Lung (tissue), 11 donors: ENCODE measurements at regions not wholly inside any gene's neighbourhood (a gene's known extent, or its start where the extent isn't known, plus 50 kb on each side); places are given as distances from the start of the nearest gene placed in this dataset.
A peak's percentile ranks its signal among the peaks of the same experiment; 100 is the strongest.

Source experiments
- ATAC-seq: fragments of 200-7000 bp; cut with Tn5 transposase; one replicate; pipeline ENCODE4 v1.9.1; 2020; ENCODE audit warnings: moderate number of reproducible peaks; ENCODE audit not compliant: insufficient read depth, low FRiP score
- DNase-seq, 3 donors: peaks; one replicate each; pipeline ENCODE4 v3.0.0-alpha.2; 2013 to 2017
- H3K27ac ChIP-seq, 2 donors: one replicate each; pipeline ENCODE4 v1.5.1; 2013; ENCODE audit warnings: mild to moderate bottlenecking in 2 of 2, moderate library complexity in 2 of 2, control low read depth in 1 of 2, inconsistent platforms in 1 of 2, low read depth in 1 of 2, low read length in 1 of 2
- H3K27me3 ChIP-seq, 3 donors: one replicate each; pipeline ENCODE4 v1.5.1; 2013; ENCODE audit warnings: low read length in 2 of 3; ENCODE audit not compliant: control insufficient read depth in 3 of 3, insufficient read depth in 3 of 3
- H3K36me3 ChIP-seq, 4 donors: one replicate each; pipeline ENCODE4 v1.5.1; 2013; ENCODE audit warnings: low read length in 4 of 4, mild to moderate bottlenecking in 1 of 4, moderate library complexity in 1 of 4; ENCODE audit not compliant: control insufficient read depth in 4 of 4, insufficient read depth in 4 of 4
- H3K4me1 ChIP-seq, 5 donors: one replicate each; pipeline ENCODE4 v1.5.1; 2013; ENCODE audit warnings: low read length in 5 of 5, mild to moderate bottlenecking in 2 of 5, moderate library complexity in 1 of 5; ENCODE audit not compliant: control insufficient read depth in 5 of 5, insufficient read depth in 5 of 5
- H3K4me3 ChIP-seq: one replicate; pipeline ENCODE4 v1.5.1; 2013; ENCODE audit warnings: mild to moderate bottlenecking, control low read depth, moderate library complexity
- H3K9ac ChIP-seq, 2 donors: one replicate each; pipeline ENCODE4 v1.5.1; 2013; ENCODE audit warnings: low read length in 2 of 2, control low read depth in 1 of 2; ENCODE audit not compliant: insufficient read depth in 1 of 2
- H3K9me3 ChIP-seq, 4 donors: one replicate each; pipeline ENCODE4 v1.5.1; 2013; ENCODE audit warnings: low read length in 3 of 4, mild to moderate bottlenecking in 1 of 4, moderate library complexity in 1 of 4; ENCODE audit not compliant: control insufficient read depth in 4 of 4, insufficient read depth in 3 of 4
- CTCF ChIP-seq: IDR thresholded peaks from 2 replicates; pipeline ENCODE4 v1.5.1; 2012; ENCODE audit warnings: mild to moderate bottlenecking; ENCODE audit errors: control extremely low read depth, extremely low read depth
- WGBS, 2 donors: extraction: QIAGEN DNeasy Blood & Tissue Kit; methylation state at CpG; one replicate each; pipeline ENCODE4 v1.1.7; 2013; 5-methylcytosine and 5-hydroxymethylcytosine counted together
- donor health status: control.
- donor health status: control.
- donor health status: Bipolar disorder and iron deficiency.
- donor health status: healthy.
- donor health status: DM: yes; HTN: yes; CAD: no.

- WGBS, 2 donors = 88% methylated on average over 2 of the region's 2 CpGs
- no peak for TF ChIP-seq CTCF
Observed at GRCh38 chr4:148737061-148737770, 295.0 kb upstream of the NR3C2 start.

GRCh38 chr4:148735432-148736155, 293.4 kb upstream of the NR3C2 start:
- H3K27ac ChIP-seq = no peak overlapping the region
- ATAC-seq (no peak), DNase-seq (no peak)
- H3K9me3 ChIP-seq = peaks cover 0 to 2% (median 0%) of the 10 kb centered on the region in 4 donors
- peaks cover 0 to 1% (median 0%) of the 10 kb centered on the region in 5 donors for H3K4me1 ChIP-seq
- no peak for TF ChIP-seq CTCF
- no peaks in the 10 kb centered on the region for H3K36me3 ChIP-seq
- no peak overlapping the region for H3K9ac ChIP-seq
- 83 to 88% methylated on average over 5 of the region's 5 CpGs for WGBS, 2 donors
- H3K4me3 ChIP-seq = no peak overlapping the region
- no peaks in the 10 kb centered on the region for H3K27me3 ChIP-seq

More at GRCh38 chr4:148737061-148737770, 295.0 kb upstream of the NR3C2 start:
- Histone ChIP-seq H3K27ac (no peak overlapping the region), H3K36me3 (no peaks in the 10 kb centered on the region), H3K9me3 (peaks cover 0 to 4% (median 0%) of the 10 kb centered on the region in 4 donors), H3K4me3 (no peak overlapping the region), H3K4me1 (no peaks in the 10 kb centered on the region), H3K27me3 (no peaks in the 10 kb centered on the region), H3K9ac (no peak overlapping the region)
- DNase-seq = no peak
- ATAC-seq = no peak

GRCh38 chr4:148730766-148731165, 288.6 kb upstream of the NR3C2 start:
- WGBS, 2 donors = 69 to 83% methylated on average over 4 of the region's 4 CpGs
- Histone ChIP-seq H3K4me3 (no peak overlapping the region), H3K9ac (no peak overlapping the region), H3K27me3 (no peaks in the 10 kb centered on the region), H3K36me3 (no peaks in the 10 kb centered on the region), H3K4me1 (peaks cover 0 to 4% (median 0%) of the 10 kb centered on the region in 5 donors), H3K27ac (no peak overlapping the region), H3K9me3 (peaks cover 0 to 2% (median 0%) of the 10 kb centered on the region in 4 donors)
- DNase-seq (peak in 1 of 3 donors; percentile 11), ATAC-seq (no peak)
- no peak for TF ChIP-seq CTCF
